ENCODE measurements at regions not wholly inside any gene's neighbourhood (a gene's known extent, or its start where the extent isn't known, plus 50 kb on each side); places are given as distances from the start of the nearest gene placed in this dataset.

GRCh38 chr18:11553098-11553940 lies 56.1 kb upstream of the SLC35G4 start:
- peak; percentile 84 for DNase-seq (ENCODE audit: low spot score)

- DNase-seq (ENCODE audit: low spot score): peak; percentile 29
Measured at GRCh38 chr18:11548916-11549551, 60.4 kb upstream of the SLC35G4 start.

GRCh38 chr18:11548396-11548795 lies 61.0 kb upstream of the SLC35G4 start:
- DNase-seq (ENCODE audit: low spot score): no peak

- DNase-seq (ENCODE audit: low spot score): no peak
Measured at GRCh38 chr18:11544060-11544633, 65.2 kb upstream of the SLC35G4 start.

DNA sequence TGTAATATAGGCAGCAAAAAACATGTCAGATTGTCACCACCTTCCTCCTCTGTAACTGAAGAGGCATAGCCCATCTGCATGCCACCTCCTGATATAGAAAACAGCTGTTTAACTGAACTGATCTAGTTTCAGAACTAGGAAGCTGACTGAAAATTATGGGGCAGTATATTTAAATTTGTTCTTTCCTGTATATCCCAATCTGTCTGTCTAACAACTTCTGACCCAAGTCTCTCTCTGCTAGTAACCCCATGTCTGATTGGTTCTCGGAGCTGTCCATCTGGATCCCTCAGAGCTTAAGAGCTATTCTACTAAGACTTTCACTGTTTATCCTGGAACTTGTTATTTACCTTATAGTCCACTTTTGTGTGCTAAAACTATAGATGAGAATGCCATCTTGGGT lies 68.2 kb upstream of the SLC35G4 start:
- no peak for DNase-seq (ENCODE audit: low spot score)

DNA sequence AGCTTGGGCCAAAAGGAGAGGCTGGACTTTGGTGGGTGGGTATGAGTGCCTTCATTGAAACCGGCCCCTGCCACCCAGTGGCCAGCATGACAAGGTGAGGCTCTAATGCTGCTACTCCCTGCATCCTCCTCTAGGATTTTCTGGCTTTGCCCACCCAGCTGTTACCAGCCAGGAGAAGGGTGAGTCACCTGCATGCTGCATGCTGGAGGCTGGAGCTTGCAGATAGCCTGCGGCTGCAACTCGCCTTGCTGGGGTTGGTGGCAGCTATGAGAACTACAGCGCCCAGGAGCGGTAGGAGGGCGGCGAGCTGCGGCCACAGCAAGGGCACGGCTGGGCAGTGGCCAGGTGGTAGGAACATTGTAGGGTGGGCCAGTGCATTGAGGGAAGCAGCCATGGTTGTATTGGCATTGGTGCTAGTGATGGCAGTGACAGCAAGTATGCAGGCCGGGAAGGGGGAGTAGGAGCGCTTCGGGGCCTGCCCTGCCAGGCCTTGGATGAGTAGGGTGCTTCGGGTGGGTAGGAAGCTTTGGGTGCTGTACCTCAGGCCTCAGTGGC lies 75.4 kb upstream of the SLC35G4 start:
- DNase-seq (ENCODE audit: low spot score): no peak

GRCh38 chr18:11533513-11533890 lies 75.9 kb upstream of the SLC35G4 start:
- no peak for DNase-seq (ENCODE audit: low spot score)

DNA sequence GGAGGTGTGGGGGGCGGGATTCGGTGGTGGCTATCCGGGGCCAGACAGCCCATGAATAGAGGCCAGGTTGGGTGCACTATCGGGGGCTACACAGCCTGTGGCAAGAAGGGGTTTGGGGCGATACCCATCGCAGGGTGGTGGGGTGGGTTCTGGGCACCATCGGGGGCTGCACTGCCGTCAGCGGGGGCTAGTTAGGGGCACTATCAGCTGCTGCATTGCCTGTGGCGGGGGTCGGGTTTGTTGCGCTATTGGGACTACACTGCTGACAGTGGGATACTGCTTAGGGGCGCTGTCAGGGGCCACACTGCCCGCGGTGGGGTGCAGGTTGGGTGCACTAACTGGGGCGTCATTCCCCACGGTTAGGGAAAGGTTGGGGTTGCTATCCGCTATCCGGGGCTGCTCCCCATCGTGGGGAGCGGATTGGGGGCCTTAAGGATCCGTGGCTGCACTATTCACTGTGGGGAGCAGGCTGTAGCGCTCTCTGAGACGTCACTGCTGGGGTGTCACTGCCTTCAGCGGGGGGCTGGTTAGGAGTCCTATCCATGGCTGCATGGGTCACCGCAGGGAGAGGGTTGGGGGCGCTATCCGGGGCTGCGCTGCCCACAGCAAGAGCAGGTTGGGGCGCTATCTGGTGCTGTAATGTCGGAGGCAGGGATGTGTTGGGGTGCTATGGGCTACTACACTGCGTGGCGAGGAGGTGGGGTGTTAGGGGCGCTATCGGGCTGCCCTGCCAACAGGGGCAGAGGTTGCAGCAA lies 76.5 kb upstream of the SLC35G4 start:
- DNase-seq (ENCODE audit: low spot score): no peak

GRCh38 chr18:11529081-11529480 lies 80.3 kb upstream of the SLC35G4 start:
- no peak for DNase-seq (ENCODE audit: low spot score)

GRCh38 chr18:11526675-11527074 lies 82.7 kb upstream of the SLC35G4 start:
- no peak for DNase-seq (ENCODE audit: low spot score)

GRCh38 chr18:11523804-11524203 lies 85.6 kb upstream of the SLC35G4 start:
- no peak for DNase-seq (ENCODE audit: low spot score)

- DNase-seq (ENCODE audit: low spot score): no peak
Measured at GRCh38 chr18:11522992-11523391, 86.4 kb upstream of the SLC35G4 start.

GRCh38 chr18:11521853-11522252 lies 87.5 kb upstream of the SLC35G4 start:
- DNase-seq (ENCODE audit: low spot score): no peak

DNA sequence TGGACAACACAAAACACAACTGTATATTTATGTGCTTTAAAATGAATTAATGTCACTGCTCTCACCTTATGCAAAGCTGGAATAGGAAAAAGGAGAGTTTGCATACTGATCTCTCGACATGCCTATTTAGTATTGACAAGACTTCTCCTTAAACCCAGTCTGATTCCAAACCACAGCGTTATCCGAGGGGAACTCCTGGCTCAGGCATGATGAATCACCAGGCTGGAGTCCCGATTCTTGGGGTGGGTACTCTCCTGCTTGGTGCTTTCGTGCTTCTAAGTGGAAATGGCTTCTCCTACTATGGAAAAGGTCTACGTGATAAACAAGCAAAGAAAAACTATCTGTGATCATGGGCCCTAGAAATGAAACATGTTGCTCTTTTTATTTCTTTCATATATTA lies 88.9 kb upstream of the SLC35G4 start:
- DNase-seq (ENCODE audit: low spot score): no peak

DNA sequence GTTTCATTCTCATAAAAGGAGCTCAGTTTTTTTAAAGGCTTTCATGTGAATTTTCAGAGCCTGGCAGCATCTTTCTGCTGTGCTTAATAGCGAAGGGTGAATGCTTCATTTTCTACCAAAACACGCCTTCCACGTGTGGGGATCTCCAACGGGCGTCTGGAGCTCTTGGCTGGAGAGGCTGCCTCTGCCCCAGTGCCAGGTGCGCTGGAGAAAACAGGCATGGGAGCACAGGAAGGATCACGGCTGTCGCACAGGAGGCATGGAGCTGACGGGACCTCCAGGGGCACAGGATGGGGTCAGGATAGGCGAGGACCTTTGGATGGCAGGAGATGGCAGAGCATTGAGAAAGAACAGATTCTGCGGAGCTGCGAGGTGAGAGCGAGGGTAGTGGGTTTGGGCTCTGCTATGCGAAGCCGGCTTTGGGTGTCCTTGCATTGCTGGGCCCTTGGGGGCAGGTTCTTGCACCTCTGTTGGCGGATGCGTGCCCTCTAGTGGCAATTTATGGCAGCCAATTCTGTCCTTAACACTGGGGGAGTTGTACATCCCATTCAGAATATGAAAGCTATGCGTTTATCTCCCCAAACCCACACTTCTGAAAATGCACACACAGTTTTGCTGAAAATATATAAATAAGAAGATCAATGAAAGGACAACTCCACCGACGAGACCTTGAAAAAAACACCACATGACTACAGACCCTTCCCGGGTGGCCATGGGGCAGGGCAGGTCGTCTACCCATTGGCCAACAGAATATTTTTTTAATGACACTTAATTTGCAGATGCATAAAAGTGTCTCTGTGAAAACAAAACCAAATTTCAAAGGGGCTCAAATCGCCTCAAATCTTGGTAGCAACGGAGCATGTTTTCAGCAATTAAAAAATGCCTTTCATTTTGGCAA lies 90.4 kb upstream of the SLC35G4 start:
- peak; percentile 94 for DNase-seq (ENCODE audit: low spot score)

GRCh38 chr18:11517704-11518103 lies 91.7 kb upstream of the SLC35G4 start:
- no peak for DNase-seq (ENCODE audit: low spot score)

- no peak for DNase-seq (ENCODE audit: low spot score)
Measured at GRCh38 chr18:11516751-11517503, 92.5 kb upstream of the SLC35G4 start.

DNA sequence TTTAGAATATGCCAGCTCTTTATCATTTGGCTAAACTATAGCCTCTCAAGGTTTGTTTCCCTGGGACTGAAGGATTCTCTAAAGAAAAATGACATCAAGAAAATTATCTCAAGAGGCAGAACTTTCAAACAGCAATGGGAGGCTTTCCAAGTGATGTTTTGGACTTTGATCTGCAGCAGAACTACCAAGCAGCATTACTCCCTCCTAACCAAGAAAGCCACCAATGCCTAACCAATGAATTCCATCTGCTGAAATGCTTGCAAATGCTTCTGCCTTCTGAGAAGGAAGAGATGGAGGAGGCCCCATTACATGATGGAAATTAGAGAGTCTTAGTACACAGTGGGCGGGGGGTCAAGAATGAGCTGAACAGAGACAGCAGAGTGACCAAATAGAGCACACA lies 95.1 kb upstream of the SLC35G4 start:
- no peak for DNase-seq (ENCODE audit: low spot score)

GRCh38 chr18:11512096-11513025 lies 97.0 kb upstream of the SLC35G4 start:
- DNase-seq (ENCODE audit: low spot score): no peak
